Endothelial cell of umbilical vein (primary cell): ENCODE measurements at regions not wholly inside any gene's neighbourhood (a gene's known extent, or its start where the extent isn't known, plus 50 kb on each side); places are given as distances from the start of the nearest gene placed in this dataset.

Source experiments
- CTCF ChIP-seq, 2 donors: IDR thresholded peaks; 1 replicate in 1 of 2; 2 replicates in 1 of 2; pipeline ENCODE4 v1.5.1; 2011; ENCODE audit warnings: low read length in 2 of 2, mild to moderate bottlenecking in 2 of 2, moderate library complexity in 2 of 2, control low read depth in 1 of 2, inconsistent platforms in 1 of 2, low read depth in 1 of 2; ENCODE audit not compliant: insufficient read depth in 1 of 2; ENCODE audit errors: extremely low read depth in 1 of 2
- EZH2 ChIP-seq: IDR thresholded peaks from 2 replicates; pipeline ENCODE4 v1.6.1; 2012; ENCODE audit warnings: borderline replicate concordance, low read depth, mild to moderate bottlenecking, moderate library complexity, low read length, inconsistent platforms; ENCODE audit not compliant: severe bottlenecking
- POLR2A ChIP-seq: IDR thresholded peaks from 2 replicates; pipeline ENCODE4 v1.6.1; 2012; ENCODE audit warnings: low read depth, mild to moderate bottlenecking, control low read depth, low read length
- POLR2AphosphoS5 ChIP-seq: IDR thresholded peaks from 2 replicates; pipeline ENCODE4 v1.6.1; 2012; ENCODE audit warnings: low read depth, mild to moderate bottlenecking, control low read depth, low read length, moderate library complexity; ENCODE audit not compliant: insufficient read depth

- TF ChIP-seq POLR2A (no peak), CTCF (IDR thresholded peaks at IDR 0.05; ENCODE audit: extremely low read depth in 1 of 2, insufficient read depth in 1 of 2, low read depth in 1 of 2, low read length in 2 of 2) (no peak), POLR2AphosphoS5 (no peak), EZH2 (no peak)
Measured at GRCh38 chr20:51953731-51954340, 151.5 kb upstream of the SALL4 start.
